H1 (cell line): ENCODE measurements at regions not wholly inside any gene's neighbourhood (a gene's known extent, or its start where the extent isn't known, plus 50 kb on each side); places are given as distances from the start of the nearest gene placed in this dataset.

ENCODE experiments used
- CTCF ChIA-PET: fragments of 300-600 bp; sonication (Branson Sonifier 250); formaldehyde crosslinking; loops from one replicate; lab custom pipeline; 2021; ENCODE audit not compliant: partially characterized antibody; lab: Charles Lee
- POLR2A ChIA-PET: fragments of 300-600 bp; sonication (Branson Sonifier 250); formaldehyde crosslinking; loops from one replicate; lab custom pipeline; 2021; ENCODE audit warnings: inconsistent platforms; ENCODE audit not compliant: partially characterized antibody; lab: Charles Lee
- DNase-seq, 2 experiments: peaks; one replicate each; pipeline versions ENCODE4 v3.0.0 to v3.0.0-alpha.2; 2010 to 2022; ENCODE audit warnings: low spot score in 2 of 2, low read depth in 1 of 2, mixed read lengths in 1 of 2
- FAIRE-seq: peaks from 2 replicates; lab custom pipeline; 2011; peaks lifted over from hg19 to GRCh38; lab: Jason Lieb, UNC
- H2AFZ ChIP-seq: 2 replicates; pipeline ENCODE4 v1.8.1; 2012; ENCODE audit warnings: low read length, inconsistent platforms
- H2AK5ac ChIP-seq: 2 replicates; pipeline ENCODE4 v1.6.1; 2013; ENCODE audit warnings: low read depth, low read length
- H2BK120ac ChIP-seq: replicated peaks from 2 replicates; pipeline ENCODE3; 2013; ENCODE audit warnings: low read depth, low read length, inconsistent platforms
- H2BK12ac ChIP-seq: 2 replicates; pipeline ENCODE4 v1.6.1; 2013; ENCODE audit warnings: low read depth, low read length
- H2BK15ac ChIP-seq: 2 replicates; pipeline ENCODE4 v1.6.1; 2013; ENCODE audit warnings: low read length
- H2BK20ac ChIP-seq: 2 replicates; pipeline ENCODE4 v1.6.1; 2013; ENCODE audit warnings: low read length
- H2BK5ac ChIP-seq: 2 replicates; pipeline ENCODE4 v1.6.1; 2013; ENCODE audit warnings: low read depth, low read length
- H3K14ac ChIP-seq: 2 replicates; pipeline ENCODE4 v1.6.1; 2013; ENCODE audit warnings: inconsistent platforms; ENCODE audit not compliant: insufficient read length
- H3K18ac ChIP-seq: 2 replicates; pipeline ENCODE4 v1.6.1; 2013; ENCODE audit warnings: low read length; ENCODE audit errors: extremely low read depth
- H3K23ac ChIP-seq: 2 replicates; pipeline ENCODE4 v1.6.1; 2013; ENCODE audit warnings: inconsistent platforms; ENCODE audit not compliant: insufficient read length
- H3K23me2 ChIP-seq: 2 replicates; pipeline ENCODE4 v1.6.1; 2013; ENCODE audit warnings: low read depth, low read length
- H3K27ac ChIP-seq: 2 replicates; pipeline ENCODE4 v1.6.1; 2011; ENCODE audit warnings: low read depth, low read length, inconsistent platforms
- H3K27me3 ChIP-seq, 4 experiments: replicated peaks in 1 of 4; 1 replicate in 1 of 4; 2 replicates in 3 of 4; pipeline versions ENCODE4 v1.6.1 to v1.8.1; 2011 to 2013; ENCODE audit warnings: low read length in 3 of 4, mild to moderate bottlenecking in 3 of 4, inconsistent platforms in 2 of 4, mixed read lengths in 2 of 4, moderate library complexity in 1 of 4; ENCODE audit not compliant: control insufficient read depth in 3 of 4, insufficient read depth in 3 of 4; ENCODE audit errors: extremely low read depth in 1 of 4
- H3K36me3 ChIP-seq, 4 experiments: 2 replicates each; pipeline versions ENCODE4 v1.6.1 to v1.8.1; 2011 to 2013; ENCODE audit warnings: mild to moderate bottlenecking in 4 of 4, low read length in 3 of 4, moderate library complexity in 2 of 4, control low read depth in 1 of 4, inconsistent platforms in 1 of 4; ENCODE audit not compliant: insufficient read depth in 4 of 4, control insufficient read depth in 2 of 4
- H3K4ac ChIP-seq: replicated peaks from 2 replicates; pipeline ENCODE3; 2013; ENCODE audit warnings: low read length, low read depth, mixed read lengths, inconsistent platforms; ENCODE audit not compliant: insufficient read length
- H3K4me1 ChIP-seq, 4 experiments: replicated peaks in 1 of 4; 1 replicate in 1 of 4; 2 replicates in 3 of 4; pipeline versions ENCODE4 v1.6.1 to v1.8.1; 2011 to 2013; ENCODE audit warnings: low read length in 3 of 4, inconsistent platforms in 2 of 4, mixed read lengths in 1 of 4; ENCODE audit not compliant: insufficient read depth in 4 of 4, control insufficient read depth in 3 of 4
- H3K4me2 ChIP-seq, 2 experiments: 2 replicates each; pipeline versions ENCODE4 v1.6.1 to v1.8.1; 2011 to 2013; ENCODE audit warnings: low read depth in 2 of 2, low read length in 2 of 2, control low read depth in 1 of 2, inconsistent platforms in 1 of 2, mild to moderate bottlenecking in 1 of 2; ENCODE audit not compliant: insufficient read depth in 1 of 2
- H3K4me3 ChIP-seq, 4 experiments: fragments of 200-600, 300-600 bp in 1 of 4; sonication (generic), shearing (Covaris generic), sonication (Bioruptor Twin) in 1 of 4; 2 replicates each; pipeline versions ENCODE4 v1.5.1 to v1.8.1; 2011 to 2016; ENCODE audit warnings: low read length in 4 of 4, low read depth in 3 of 4, control low read depth in 2 of 4, inconsistent platforms in 2 of 4, mild to moderate bottlenecking in 2 of 4, mixed read lengths in 1 of 4, moderate library complexity in 1 of 4; ENCODE audit not compliant: insufficient read depth in 2 of 4; ENCODE audit errors: extremely low read depth in 1 of 4
- H3K56ac ChIP-seq: replicated peaks from 2 replicates; pipeline ENCODE3; 2013; ENCODE audit warnings: low read depth, mild to moderate bottlenecking, mixed read lengths, low read length, inconsistent platforms; ENCODE audit not compliant: insufficient read length
- H3K79me1 ChIP-seq: 2 replicates; pipeline ENCODE4 v1.6.1; 2013; ENCODE audit warnings: low read depth, low read length, control low read depth
- H3K79me2 ChIP-seq, 2 experiments: 2 replicates each; pipeline versions ENCODE4 v1.6.1 to v1.8.1; 2012 to 2013; ENCODE audit warnings: low read length in 2 of 2, mild to moderate bottlenecking in 2 of 2, inconsistent platforms in 1 of 2; ENCODE audit not compliant: insufficient read depth in 2 of 2, control insufficient read depth in 1 of 2
- H3K9ac ChIP-seq, 4 experiments: replicated peaks in 1 of 4; 1 replicate in 1 of 4; 2 replicates in 3 of 4; pipeline versions ENCODE4 v1.6.1 to v1.8.1; 2011 to 2013; ENCODE audit warnings: low read depth in 3 of 4, low read length in 3 of 4, control low read depth in 2 of 4, mild to moderate bottlenecking in 2 of 4, moderate library complexity in 2 of 4, inconsistent platforms in 1 of 4; ENCODE audit errors: extremely low read depth in 1 of 4
- H3K9me3 ChIP-seq, 2 experiments: 2 replicates each; pipeline versions ENCODE4 v1.6.1 to v1.8.1; 2012 to 2013; ENCODE audit warnings: mild to moderate bottlenecking in 2 of 2, moderate library complexity in 2 of 2, control low read depth in 1 of 2, inconsistent platforms in 1 of 2, low read depth in 1 of 2, low read length in 1 of 2, mixed read lengths in 1 of 2; ENCODE audit not compliant: insufficient read depth in 2 of 2
- H4K20me1 ChIP-seq, 2 experiments: replicated peaks in 1 of 2; 2 replicates each; pipeline versions ENCODE3 to v1.8.1; 2011 to 2013; ENCODE audit warnings: inconsistent platforms in 2 of 2, low read length in 2 of 2, mild to moderate bottlenecking in 1 of 2; ENCODE audit not compliant: insufficient read depth in 2 of 2, control insufficient read depth in 1 of 2
- H4K5ac ChIP-seq: 2 replicates; pipeline ENCODE4 v1.6.1; 2013; ENCODE audit warnings: low read length, low read depth, mixed read lengths, inconsistent platforms; ENCODE audit not compliant: insufficient read length
- H4K8ac ChIP-seq: 2 replicates; pipeline ENCODE4 v1.8.0; 2013; ENCODE audit warnings: mild to moderate bottlenecking, moderate library complexity, low read length, inconsistent platforms; ENCODE audit not compliant: insufficient read depth; ENCODE audit errors: extremely low read depth
- H4K91ac ChIP-seq: replicated peaks from 2 replicates; pipeline ENCODE3; 2013; ENCODE audit warnings: low read length, mixed read lengths, inconsistent platforms; ENCODE audit not compliant: insufficient read length
- CBX8 ChIP-seq: fragments of 300-800, 300-1000 bp; sonication (generic); IDR thresholded peaks from 2 replicates; pipeline ENCODE4 v1.7.1; 2016; ENCODE audit warnings: low read depth, low read length, borderline replicate concordance
- RAD21 ChIP-seq, 2 experiments: IDR thresholded peaks in 1 of 2; conservative IDR thresholded peaks in 1 of 2; 2 replicates each; pipeline ENCODE4 v1.6.1; 2011; ENCODE audit warnings: low read depth in 2 of 2, low read length in 2 of 2, improper control_type of control experiment in 1 of 2, inconsistent platforms in 1 of 2, mild to moderate bottlenecking in 1 of 2, moderate library complexity in 1 of 2
- WGBS, 2 experiments: shearing (Covaris generic) in 1 of 2; methylation state at CpG; one replicate each; pipeline versions ENCODE4 v1.1.6 to v1.1.7; 2013 to 2015; ENCODE audit warnings: low lambda C conversion rate in 2 of 2, mixed read lengths in 2 of 2, inconsistent platforms in 1 of 2, low coverage in 1 of 2, missing lambda C conversion rate in 1 of 2; ENCODE audit not compliant: insufficient replicate concordance in 2 of 2, insufficient coverage in 1 of 2, insufficient read length in 1 of 2; ENCODE audit errors: extremely low coverage in 1 of 2, missing lambda C conversion rate in 1 of 2; 5-methylcytosine and 5-hydroxymethylcytosine counted together
- TF ChIP-seq, protein P1 (sequence below), 3 experiments: IDR thresholded peaks; 1 replicate in 2 of 3; 2 replicates in 1 of 3; pipeline versions ENCODE4 v1.5.1 to v1.6.1; 2011; ENCODE audit warnings: low read length in 3 of 3, mild to moderate bottlenecking in 3 of 3, inconsistent platforms in 2 of 3, low read depth in 1 of 3, moderate library complexity in 1 of 3; ENCODE audit not compliant: insufficient read depth in 1 of 3; ENCODE audit errors: control extremely low read depth in 1 of 3

DNA sequence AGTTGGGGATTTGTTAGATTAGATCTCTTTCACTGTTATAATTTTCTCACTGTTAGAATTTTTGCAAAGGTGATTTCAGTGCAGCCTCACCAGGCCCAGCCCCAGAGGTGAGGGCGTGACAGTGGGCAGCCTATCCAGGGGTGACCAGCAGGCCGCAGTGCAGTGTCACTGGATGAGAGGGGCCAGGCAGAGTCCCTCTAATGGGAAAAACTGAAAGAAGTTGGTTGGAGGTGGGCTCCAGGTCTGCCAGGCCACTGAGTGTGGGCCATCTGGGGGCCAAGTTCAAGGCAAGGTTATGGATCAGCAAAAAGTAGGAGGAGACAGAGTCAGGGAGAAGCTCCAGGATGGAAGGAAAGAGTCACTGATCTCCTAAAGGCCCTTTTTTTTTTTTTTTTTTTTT is 90.5 kb upstream of the SDK1 start:
- POLR2A ChIA-PET = no interaction called here
- no peaks in the 10 kb centered on the region for H3K36me3 ChIP-seq
- no peaks in the 10 kb centered on the region for H3K9me3 ChIP-seq
- no peak overlapping the region for H2AK5ac ChIP-seq
- no peak overlapping the region for H3K4ac ChIP-seq
- no peaks in the 10 kb centered on the region for H3K4me1 ChIP-seq
- no peak overlapping the region for H3K9ac ChIP-seq
- H3K56ac ChIP-seq = no peak overlapping the region
- H2BK20ac ChIP-seq = no peak overlapping the region
- H2BK120ac ChIP-seq = no peak overlapping the region
- H4K5ac ChIP-seq = no peak overlapping the region
- H3K23ac ChIP-seq = no peak overlapping the region
- H3K27me3 ChIP-seq = no peaks in the 10 kb centered on the region
- H3K14ac ChIP-seq = no peak overlapping the region
- no peaks in the 10 kb centered on the region for H4K20me1 ChIP-seq
- H2AFZ ChIP-seq = no peak overlapping the region
- H3K79me1 ChIP-seq = no peaks in the 10 kb centered on the region
- 68% methylated on average over 2 of the region's 2 CpGs; no CpG with 5 or more reads in 1 of the 2 experiments for WGBS, 2 experiments
- CTCF ChIA-PET = no interaction called here
- no peak overlapping the region for H3K27ac ChIP-seq
- H3K23me2 ChIP-seq = no peaks in the 10 kb centered on the region
- H3K18ac ChIP-seq = no peak overlapping the region
- no peak overlapping the region for H4K8ac ChIP-seq
- H3K79me2 ChIP-seq = no peaks in the 10 kb centered on the region
- FAIRE-seq (no peak), DNase-seq (peak in 1 of 2 experiments; percentile 54)
- H3K4me2 ChIP-seq = no peak overlapping the region
- TF ChIP-seq RAD21 (IDR thresholded peaks at IDR 0.05 in 1 of 2, conservative IDR thresholded peaks at IDR 0.05 in 1 of 2; ENCODE audit: low read depth in 2 of 2, low read length in 2 of 2) (peak; percentile 75 to 82), CBX8 (no peak)
- TF ChIP-seq, protein P1, sequence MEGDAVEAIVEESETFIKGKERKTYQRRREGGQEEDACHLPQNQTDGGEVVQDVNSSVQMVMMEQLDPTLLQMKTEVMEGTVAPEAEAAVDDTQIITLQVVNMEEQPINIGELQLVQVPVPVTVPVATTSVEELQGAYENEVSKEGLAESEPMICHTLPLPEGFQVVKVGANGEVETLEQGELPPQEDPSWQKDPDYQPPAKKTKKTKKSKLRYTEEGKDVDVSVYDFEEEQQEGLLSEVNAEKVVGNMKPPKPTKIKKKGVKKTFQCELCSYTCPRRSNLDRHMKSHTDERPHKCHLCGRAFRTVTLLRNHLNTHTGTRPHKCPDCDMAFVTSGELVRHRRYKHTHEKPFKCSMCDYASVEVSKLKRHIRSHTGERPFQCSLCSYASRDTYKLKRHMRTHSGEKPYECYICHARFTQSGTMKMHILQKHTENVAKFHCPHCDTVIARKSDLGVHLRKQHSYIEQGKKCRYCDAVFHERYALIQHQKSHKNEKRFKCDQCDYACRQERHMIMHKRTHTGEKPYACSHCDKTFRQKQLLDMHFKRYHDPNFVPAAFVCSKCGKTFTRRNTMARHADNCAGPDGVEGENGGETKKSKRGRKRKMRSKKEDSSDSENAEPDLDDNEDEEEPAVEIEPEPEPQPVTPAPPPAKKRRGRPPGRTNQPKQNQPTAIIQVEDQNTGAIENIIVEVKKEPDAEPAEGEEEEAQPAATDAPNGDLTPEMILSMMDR (IDR thresholded peaks at IDR 0.05; ENCODE audit: control extremely low read depth in 1 of 3, insufficient read depth in 1 of 3, low read depth in 1 of 3, low read length in 3 of 3) = peak; percentile 63 to 72 (median 64)
- H2BK15ac ChIP-seq = no peak overlapping the region
- no peak overlapping the region for H3K4me3 ChIP-seq
- H4K91ac ChIP-seq = no peak overlapping the region
- no peak overlapping the region for H2BK5ac ChIP-seq
- no peak overlapping the region for H2BK12ac ChIP-seq
